Hematopoietic multipotent progenitor cell treated with erythropoietin and hydrocortisone succinate and interleukin-3 and kit ligand, for 15 days (in vitro differentiated cells): ENCODE measurements at regions not wholly inside any gene's neighbourhood (a gene's known extent, or its start where the extent isn't known, plus 50 kb on each side); places are given as distances from the start of the nearest gene placed in this dataset.

Experiments used
- DNase-seq: peaks from one replicate; pipeline ENCODE4 v3.0.0-alpha.2; 2015; ENCODE audit warnings: low spot score

- DNase-seq = no peak
These were observed 126.9 kb upstream of the CTAGE1 start for GRCh38 chr18:22544626-22545025.

GRCh38 chr18:22545066-22545760, 127.5 kb upstream of the CTAGE1 start:
- no peak for DNase-seq

GRCh38 chr18:22546905-22547570, 129.3 kb upstream of the CTAGE1 start:
- DNase-seq = no peak

- no peak for DNase-seq
These were observed 130.3 kb upstream of the CTAGE1 start for GRCh38 chr18:22547807-22548561.

GRCh38 chr18:22549260-22549937, 131.7 kb upstream of the CTAGE1 start:
- DNase-seq = no peak

GRCh38 chr18:22550366-22550765, 132.7 kb upstream of the CTAGE1 start:
- DNase-seq = no peak

- DNase-seq = no peak
These were observed 133.1 kb upstream of the CTAGE1 start for GRCh38 chr18:22550861-22551260.

GRCh38 chr18:22551536-22552151, 133.9 kb upstream of the CTAGE1 start:
- DNase-seq = no peak

- no peak for DNase-seq
These were observed 134.5 kb upstream of the CTAGE1 start for GRCh38 chr18:22552254-22552653.

- no peak for DNase-seq
These were observed 135.3 kb upstream of the CTAGE1 start for GRCh38 chr18:22552899-22553460.

- no peak for DNase-seq
These were observed 138.8 kb upstream of the CTAGE1 start for GRCh38 chr18:22556222-22557167.

GRCh38 chr18:22557168-22557941, 139.6 kb upstream of the CTAGE1 start:
- no peak for DNase-seq

- no peak for DNase-seq
These were observed 141.2 kb upstream of the CTAGE1 start for GRCh38 chr18:22558945-22559385.

GRCh38 chr18:22559414-22560274, 141.9 kb upstream of the CTAGE1 start:
- DNase-seq = no peak

GRCh38 chr18:22560275-22560610, 142.5 kb upstream of the CTAGE1 start:
- DNase-seq = no peak

- no peak for DNase-seq
These were observed 143.1 kb upstream of the CTAGE1 start for GRCh38 chr18:22560797-22561196.

GRCh38 chr18:22563164-22563583, 145.5 kb upstream of the CTAGE1 start:
- DNase-seq = no peak

- no peak for DNase-seq
These were observed 146.3 kb upstream of the CTAGE1 start for GRCh38 chr18:22564036-22564435.
